Progenitor cell of endocrine pancreas (in vitro differentiated cells): ENCODE measurements at regions not wholly inside any gene's neighbourhood (a gene's known extent, or its start where the extent isn't known, plus 50 kb on each side); places are given as distances from the start of the nearest gene placed in this dataset.
A peak's percentile ranks its signal among the peaks of the same experiment; 100 is the strongest.

ENCODE experiments used
- DNase-seq: peaks from one replicate; pipeline ENCODE4 v3.0.0; 2021; ENCODE audit warnings: low spot score; ENCODE audit not compliant: unreplicated experiment
- H3K27ac Mint-ChIP-seq: 2 replicates; pipeline ENCODE4 v1.8.0; 2021; ENCODE audit warnings: mild to moderate bottlenecking, moderate library complexity, mixed read lengths
- H3K27me3 Mint-ChIP-seq: 2 replicates; pipeline ENCODE4 v1.8.0; 2021; ENCODE audit warnings: mixed read lengths
- H3K36me3 Mint-ChIP-seq: 2 replicates; pipeline ENCODE4 v1.8.0; 2022; ENCODE audit warnings: mixed read lengths; ENCODE audit not compliant: insufficient read depth
- H3K4me1 Mint-ChIP-seq: 2 replicates; pipeline ENCODE4 v1.8.0; 2021; ENCODE audit warnings: low read depth, mixed read lengths
- H3K4me3 Mint-ChIP-seq: 2 replicates; pipeline ENCODE4 v1.8.0; 2021; ENCODE audit warnings: low read depth, mild to moderate bottlenecking, moderate library complexity, mixed read lengths
- H3K9me3 Mint-ChIP-seq: 2 replicates; pipeline ENCODE4 v1.8.0; 2021; ENCODE audit warnings: low read depth, mixed read lengths
- CTCF ChIP-seq: fragments of 200-600 bp; sonication (generic); IDR thresholded peaks from one replicate; pipeline ENCODE4 v1.5.0; 2021; ENCODE audit warnings: antibody characterized with exemption, mild to moderate bottlenecking; ENCODE audit not compliant: unreplicated experiment

- Mint-ChIP-seq H3K4me3 (no peak overlapping the region), H3K27ac (no peak overlapping the region), H3K9me3 (no peaks in the 10 kb centered on the region), H3K4me1 (no peaks in the 10 kb centered on the region), H3K36me3 (no peaks in the 10 kb centered on the region), H3K27me3 (peaks cover 13% of the 10 kb centered on the region)
- no peak for DNase-seq
- peak; percentile 47 for TF ChIP-seq CTCF
These were observed 260.4 kb upstream of the P2RY1 start for GRCh38 chr3:152574461-152575079.

- no peak overlapping the region for H3K4me3 Mint-ChIP-seq
- H3K27me3 Mint-ChIP-seq, result peaks cover 8% of the 10 kb centered on the region
- no peak overlapping the region for H3K27ac Mint-ChIP-seq
- H3K9me3 Mint-ChIP-seq, result no peaks in the 10 kb centered on the region
- no peak for TF ChIP-seq CTCF
- peaks cover 3% of the 10 kb centered on the region for H3K4me1 Mint-ChIP-seq
- DNase-seq, result no peak
- H3K36me3 Mint-ChIP-seq, result no peaks in the 10 kb centered on the region
These were observed 256.2 kb upstream of the P2RY1 start for GRCh38 chr3:152578769-152579168.

GRCh38 chr3:152581951-152582350, 253.0 kb upstream of the P2RY1 start:
- TF ChIP-seq CTCF, result no peak
- Mint-ChIP-seq H3K27ac (no peak overlapping the region), H3K36me3 (no peaks in the 10 kb centered on the region), H3K27me3 (peaks cover 4% of the 10 kb centered on the region), H3K9me3 (no peaks in the 10 kb centered on the region), H3K4me1 (peaks cover 3% of the 10 kb centered on the region), H3K4me3 (no peak overlapping the region)
- no peak for DNase-seq

- TF ChIP-seq CTCF, result no peak
- Mint-ChIP-seq H3K27ac (no peak overlapping the region), H3K36me3 (no peaks in the 10 kb centered on the region), H3K9me3 (no peaks in the 10 kb centered on the region), H3K4me3 (no peak overlapping the region), H3K4me1 (peaks cover 3% of the 10 kb centered on the region), H3K27me3 (peaks cover 4% of the 10 kb centered on the region)
- DNase-seq, result no peak
These were observed 251.0 kb upstream of the P2RY1 start for GRCh38 chr3:152583963-152584362.

GRCh38 chr3:152586974-152587373, 248.0 kb upstream of the P2RY1 start:
- peaks cover 4% of the 10 kb centered on the region for H3K27me3 Mint-ChIP-seq
- H3K4me1 Mint-ChIP-seq, result peaks cover 7% of the 10 kb centered on the region
- no peak for DNase-seq
- TF ChIP-seq CTCF, result no peak
- H3K9me3 Mint-ChIP-seq, result no peaks in the 10 kb centered on the region
- no peak overlapping the region for H3K4me3 Mint-ChIP-seq
- H3K27ac Mint-ChIP-seq, result no peak overlapping the region
- H3K36me3 Mint-ChIP-seq, result no peaks in the 10 kb centered on the region
